ENCODE measurements at regions not wholly inside any gene's neighbourhood (a gene's known extent, or its start where the extent isn't known, plus 50 kb on each side); places are given as distances from the start of the nearest gene placed in this dataset.

DNA sequence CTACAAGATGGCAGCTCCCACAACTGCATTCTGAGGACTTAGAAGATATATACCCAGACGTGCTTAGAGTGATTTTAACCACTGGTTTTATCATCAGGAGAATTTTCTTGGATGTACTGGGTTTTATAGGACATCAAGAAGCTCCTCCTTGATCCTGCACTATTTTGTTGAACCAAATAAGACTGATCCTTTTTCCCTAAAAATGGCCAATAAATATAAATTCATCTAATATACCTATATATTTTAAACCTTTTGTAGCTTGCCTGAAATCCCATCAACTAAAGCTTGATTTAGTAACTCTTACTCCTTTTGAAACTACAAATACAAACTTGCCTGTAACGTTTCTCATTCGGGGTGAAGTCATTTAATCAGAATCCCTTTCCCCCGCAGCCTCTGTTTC, 849.4 kb upstream of the ADAMTS5 start (continued):
- TF ChIP-seq, protein P1, sequence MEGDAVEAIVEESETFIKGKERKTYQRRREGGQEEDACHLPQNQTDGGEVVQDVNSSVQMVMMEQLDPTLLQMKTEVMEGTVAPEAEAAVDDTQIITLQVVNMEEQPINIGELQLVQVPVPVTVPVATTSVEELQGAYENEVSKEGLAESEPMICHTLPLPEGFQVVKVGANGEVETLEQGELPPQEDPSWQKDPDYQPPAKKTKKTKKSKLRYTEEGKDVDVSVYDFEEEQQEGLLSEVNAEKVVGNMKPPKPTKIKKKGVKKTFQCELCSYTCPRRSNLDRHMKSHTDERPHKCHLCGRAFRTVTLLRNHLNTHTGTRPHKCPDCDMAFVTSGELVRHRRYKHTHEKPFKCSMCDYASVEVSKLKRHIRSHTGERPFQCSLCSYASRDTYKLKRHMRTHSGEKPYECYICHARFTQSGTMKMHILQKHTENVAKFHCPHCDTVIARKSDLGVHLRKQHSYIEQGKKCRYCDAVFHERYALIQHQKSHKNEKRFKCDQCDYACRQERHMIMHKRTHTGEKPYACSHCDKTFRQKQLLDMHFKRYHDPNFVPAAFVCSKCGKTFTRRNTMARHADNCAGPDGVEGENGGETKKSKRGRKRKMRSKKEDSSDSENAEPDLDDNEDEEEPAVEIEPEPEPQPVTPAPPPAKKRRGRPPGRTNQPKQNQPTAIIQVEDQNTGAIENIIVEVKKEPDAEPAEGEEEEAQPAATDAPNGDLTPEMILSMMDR (IDR thresholded peaks at IDR 0.05 in 2 of 3, conservative IDR thresholded peaks at IDR 0.05 in 1 of 3; ENCODE audit: insufficient read depth in 2 of 3, low read depth in 1 of 3, low read length in 3 of 3) = no peak
- TF ChIP-seq, protein P2, sequence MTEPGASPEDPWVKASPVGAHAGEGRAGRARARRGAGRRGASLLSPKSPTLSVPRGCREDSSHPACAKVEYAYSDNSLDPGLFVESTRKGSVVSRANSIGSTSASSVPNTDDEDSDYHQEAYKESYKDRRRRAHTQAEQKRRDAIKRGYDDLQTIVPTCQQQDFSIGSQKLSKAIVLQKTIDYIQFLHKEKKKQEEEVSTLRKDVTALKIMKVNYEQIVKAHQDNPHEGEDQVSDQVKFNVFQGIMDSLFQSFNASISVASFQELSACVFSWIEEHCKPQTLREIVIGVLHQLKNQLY (CRISPR knock-in tag; conservative IDR thresholded peaks at IDR 0.05) = no peak
- TF ChIP-seq NFYB (IDR thresholded peaks at IDR 0.05; ENCODE audit: extremely low read depth, insufficient read length) = no peak
- TF ChIP-seq STAG1 (CRISPR knock-in tag; IDR thresholded peaks at IDR 0.05; ENCODE audit: borderline replicate concordance) = no peak
- TF ChIP-seq CCAR2 (IDR thresholded peaks at IDR 0.05; ENCODE audit: low read depth, low read length) = no peak

DNA sequence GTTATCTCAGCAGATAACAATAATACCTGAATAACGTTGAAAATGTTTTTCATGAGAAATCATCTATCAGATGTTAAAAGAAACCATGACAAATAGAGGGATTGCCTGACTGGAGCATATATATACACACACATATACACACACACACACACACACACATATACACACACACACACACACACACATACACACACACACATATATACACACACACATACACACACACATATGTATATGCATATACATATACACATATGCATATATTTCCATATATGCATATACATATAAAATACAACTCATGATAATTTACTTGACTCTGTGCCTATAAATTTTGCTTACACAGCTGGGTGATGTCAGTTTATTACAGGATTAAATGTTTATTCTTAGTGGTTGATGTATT, 847.3 kb upstream of the ADAMTS5 start:
- FAIRE-seq = no peak
- CTCF ChIA-PET (ENCODE audit: low intra/inter-chr PET ratio) = no interaction called here
- WGBS (ENCODE audit: insufficient coverage, low coverage, missing lambda C conversion rate) = 0% methylated on average over 1 of the region's 1 CpG
- TF ChIP-seq, protein P3, sequence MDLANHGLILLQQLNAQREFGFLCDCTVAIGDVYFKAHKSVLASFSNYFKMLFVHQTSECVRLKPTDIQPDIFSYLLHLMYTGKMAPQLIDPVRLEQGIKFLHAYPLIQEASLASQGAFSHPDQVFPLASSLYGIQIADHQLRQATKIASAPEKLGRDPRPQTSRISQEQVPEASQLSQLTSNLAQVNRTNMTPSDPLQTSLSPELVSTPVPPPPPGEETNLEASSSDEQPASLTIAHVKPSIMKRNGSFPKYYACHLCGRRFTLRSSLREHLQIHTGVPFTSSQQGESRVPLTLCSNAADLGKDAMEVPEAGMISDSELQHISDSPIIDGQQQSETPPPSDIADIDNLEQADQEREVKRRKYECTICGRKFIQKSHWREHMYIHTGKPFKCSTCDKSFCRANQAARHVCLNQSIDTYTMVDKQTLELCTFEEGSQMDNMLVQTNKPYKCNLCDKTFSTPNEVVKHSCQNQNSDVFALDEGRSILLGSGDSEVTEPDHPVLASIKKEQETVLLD (IDR thresholded peaks at IDR 0.05) = no peak
- TF ChIP-seq MXI1 (IDR thresholded peaks at IDR 0.05; ENCODE audit: low read depth, low read length) = no peak
- TF ChIP-seq BHLHE40 (IDR thresholded peaks at IDR 0.05; ENCODE audit: low read length) = no peak
- TF ChIP-seq ZNF780A (CRISPR knock-in tag; IDR thresholded peaks at IDR 0.05) = no peak
- TF ChIP-seq, protein P4, sequence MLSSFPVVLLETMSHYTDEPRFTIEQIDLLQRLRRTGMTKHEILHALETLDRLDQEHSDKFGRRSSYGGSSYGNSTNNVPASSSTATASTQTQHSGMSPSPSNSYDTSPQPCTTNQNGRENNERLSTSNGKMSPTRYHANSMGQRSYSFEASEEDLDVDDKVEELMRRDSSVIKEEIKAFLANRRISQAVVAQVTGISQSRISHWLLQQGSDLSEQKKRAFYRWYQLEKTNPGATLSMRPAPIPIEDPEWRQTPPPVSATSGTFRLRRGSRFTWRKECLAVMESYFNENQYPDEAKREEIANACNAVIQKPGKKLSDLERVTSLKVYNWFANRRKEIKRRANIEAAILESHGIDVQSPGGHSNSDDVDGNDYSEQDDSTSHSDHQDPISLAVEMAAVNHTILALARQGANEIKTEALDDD (IDR thresholded peaks at IDR 0.05) = no peak
- TF ChIP-seq, protein P5, sequence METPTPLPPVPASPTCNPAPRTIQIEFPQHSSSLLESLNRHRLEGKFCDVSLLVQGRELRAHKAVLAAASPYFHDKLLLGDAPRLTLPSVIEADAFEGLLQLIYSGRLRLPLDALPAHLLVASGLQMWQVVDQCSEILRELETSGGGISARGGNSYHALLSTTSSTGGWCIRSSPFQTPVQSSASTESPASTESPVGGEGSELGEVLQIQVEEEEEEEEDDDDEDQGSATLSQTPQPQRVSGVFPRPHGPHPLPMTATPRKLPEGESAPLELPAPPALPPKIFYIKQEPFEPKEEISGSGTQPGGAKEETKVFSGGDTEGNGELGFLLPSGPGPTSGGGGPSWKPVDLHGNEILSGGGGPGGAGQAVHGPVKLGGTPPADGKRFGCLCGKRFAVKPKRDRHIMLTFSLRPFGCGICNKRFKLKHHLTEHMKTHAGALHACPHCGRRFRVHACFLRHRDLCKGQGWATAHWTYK (CRISPR knock-in tag; IDR thresholded peaks at IDR 0.05) = no peak

More for the DNA sequence above, 847.3 kb upstream of the ADAMTS5 start:
- H3K9me1 ChIP-seq (ENCODE audit: control insufficient read depth, insufficient read depth, low read length) = no peaks in the 10 kb centered on the region
- H4K20me1 ChIP-seq (replicated peaks; ENCODE audit: control insufficient read depth, insufficient read depth, low read length) = no peaks in the 10 kb centered on the region
- no TSS peak for BruUV-seq (replicated peaks)
- no peaks in the 10 kb centered on the region for H3K4me1 ChIP-seq (replicated peaks in 1 of 2; ENCODE audit: control insufficient read depth in 2 of 2, insufficient read depth in 2 of 2, low read length in 2 of 2)
- no peaks in the 10 kb centered on the region for H3K27me3 ChIP-seq (ENCODE audit: control insufficient read depth in 2 of 2, insufficient read depth in 2 of 2, low read length in 2 of 2)
- no peak overlapping the region for H3K27ac ChIP-seq (ENCODE audit: extremely low read depth, low read depth, low read length)
- DNase-seq (ENCODE audit: extremely low read depth in 1 of 4, low spot score in 3 of 4) = no peak
- no peaks in the 10 kb centered on the region for H3K36me3 ChIP-seq (ENCODE audit: control insufficient read depth, insufficient read depth, low read length)
- no peaks in the 10 kb centered on the region; the same call in 1 of the 2 replicates for H3K9me3 ChIP-seq (replicated peaks; ENCODE audit: control insufficient read depth, insufficient read depth, low read depth, low read length)
- no peaks in the 10 kb centered on the region for H3K79me2 ChIP-seq (ENCODE audit: control insufficient read depth, insufficient read depth, low read length)
- H2AFZ ChIP-seq (ENCODE audit: low read depth, low read length) = no peak overlapping the region
- in situ Hi-C loops (cut with MboI) (no loop called here), intact Hi-C loops (cut with micrococcal nuclease) (no loop called here)
- no peak for ATAC-seq
- POLR2A ChIA-PET = no interaction called here
- no peak overlapping the region for H3K9ac ChIP-seq (ENCODE audit: insufficient read depth in 1 of 2, low read depth in 2 of 2, low read length in 2 of 2)
- H3K4me2 ChIP-seq (ENCODE audit: insufficient read depth, low read length) = no peak overlapping the region
- no peak overlapping the region for H3K4me3 ChIP-seq
